IMR-90 (cell line): ENCODE measurements at regions not wholly inside any gene's neighbourhood (a gene's known extent, or its start where the extent isn't known, plus 50 kb on each side); places are given as distances from the start of the nearest gene placed in this dataset.

ENCODE experiments used
- ATAC-seq: fragments of 200-7000 bp; cut with Tn5 transposase; 2 replicates; pipeline ENCODE4 v1.9.1; 2020; ENCODE audit warnings: low read depth, mild to moderate bottlenecking, moderate library complexity
- BruUV-seq: library from RNA; stranded (reverse); fragments of 400-500 nt; replicated peaks from 2 replicates; lab custom pipeline; 2021; lab: Mats Ljungman, UMichigan
- CTCF ChIA-PET: fragments of 300-600 bp; formaldehyde crosslinking; extraction: SDS; loops from one replicate; lab custom pipeline; 2021; ENCODE audit warnings: antibody characterized with exemption; lab: Yijun Ruan, JAX
- POLR2A ChIA-PET: fragments of 300-600 bp; sonication (Branson Sonifier 250); formaldehyde crosslinking; loops from one replicate; lab custom pipeline; 2022; ENCODE audit warnings: antibody characterized with exemption; ENCODE audit not compliant: unreplicated experiment; lab: Charles Lee
- DNase-seq: peaks from one replicate; pipeline ENCODE4 v3.0.0; 2013
- H2AFZ ChIP-seq: replicated peaks from 2 replicates; pipeline ENCODE3; 2013; ENCODE audit warnings: low read length, mild to moderate bottlenecking; ENCODE audit not compliant: poor library complexity
- H2AK5ac ChIP-seq: 2 replicates; pipeline ENCODE4 v1.6.1; 2013; ENCODE audit warnings: low read depth, low read length, inconsistent platforms
- H2AK9ac ChIP-seq: replicated peaks from 2 replicates; pipeline ENCODE3; 2013; ENCODE audit warnings: mild to moderate bottlenecking, low read depth, low read length, moderate library complexity; ENCODE audit not compliant: poor library complexity
- H2BK120ac ChIP-seq: 2 replicates; pipeline ENCODE4 v1.6.1; 2013; ENCODE audit warnings: low read depth, low read length, inconsistent platforms
- H2BK15ac ChIP-seq: 3 replicates; pipeline ENCODE4 v1.6.1; 2013; ENCODE audit warnings: low read depth, low read length, inconsistent platforms
- H2BK20ac ChIP-seq: 2 replicates; pipeline ENCODE4 v1.6.1; 2013; ENCODE audit warnings: low read depth, mild to moderate bottlenecking, inconsistent platforms, low read length, moderate library complexity
- H2BK5ac ChIP-seq: 2 replicates; pipeline ENCODE4 v1.6.1; 2013; ENCODE audit warnings: mild to moderate bottlenecking, low read depth, low read length, inconsistent platforms; ENCODE audit not compliant: poor library complexity, severe bottlenecking
- H3K14ac ChIP-seq: replicated peaks from 2 replicates; pipeline ENCODE4 v1.6.1; 2013; ENCODE audit warnings: low read depth, low read length, inconsistent platforms
- H3K18ac ChIP-seq: 2 replicates; pipeline ENCODE4 v1.6.1; 2013; ENCODE audit warnings: low read depth, low read length, control low read depth
- H3K23ac ChIP-seq: 2 replicates; pipeline ENCODE4 v1.6.1; 2013; ENCODE audit warnings: low read depth, low read length, inconsistent platforms
- H3K27ac ChIP-seq: 2 replicates; pipeline ENCODE4 v1.5.1; 2013; ENCODE audit warnings: mild to moderate bottlenecking, control low read depth, low read length; ENCODE audit not compliant: insufficient read depth
- H3K27me3 ChIP-seq: 2 replicates; pipeline ENCODE4 v1.6.1; 2013; ENCODE audit warnings: low read length; ENCODE audit not compliant: control insufficient read depth, insufficient read depth
- H3K36me3 ChIP-seq: 2 replicates; pipeline ENCODE4 v1.6.1; 2013; ENCODE audit warnings: low read length, mixed read lengths; ENCODE audit not compliant: control insufficient read depth, insufficient read depth
- H3K4ac ChIP-seq: 2 replicates; pipeline ENCODE4 v1.6.1; 2013; ENCODE audit warnings: low read depth, low read length, inconsistent platforms
- H3K4me1 ChIP-seq: 2 replicates; pipeline ENCODE4 v1.6.1; 2013; ENCODE audit warnings: low read length, mixed read lengths; ENCODE audit not compliant: control insufficient read depth, insufficient read depth
- H3K4me2 ChIP-seq: 2 replicates; pipeline ENCODE4 v1.6.1; 2013; ENCODE audit warnings: low read depth, mild to moderate bottlenecking, control low read depth, low read length, moderate library complexity
- H3K4me3 ChIP-seq: 2 replicates; pipeline ENCODE4 v1.5.1; 2013; ENCODE audit warnings: low read depth, mild to moderate bottlenecking, control low read depth, low read length, moderate library complexity; ENCODE audit not compliant: insufficient read depth
- H3K56ac ChIP-seq: 2 replicates; pipeline ENCODE4 v1.6.1; 2013; ENCODE audit warnings: low read length, inconsistent platforms; ENCODE audit not compliant: insufficient read depth; ENCODE audit errors: extremely low read depth
- H3K79me1 ChIP-seq, 2 experiments: 2 replicates each; pipeline ENCODE4 v1.6.1; 2013; ENCODE audit warnings: low read length in 2 of 2, inconsistent platforms in 1 of 2, low read depth in 1 of 2
- H3K9ac ChIP-seq: 2 replicates; pipeline ENCODE4 v1.6.1; 2013; ENCODE audit warnings: low read depth, low read length, control low read depth
- H3K9me1 ChIP-seq: 2 replicates; pipeline ENCODE4 v1.6.1; 2013; ENCODE audit warnings: low read length, inconsistent platforms; ENCODE audit not compliant: insufficient read depth
- H3K9me3 ChIP-seq: 2 replicates; pipeline ENCODE4 v1.6.1; 2013; ENCODE audit warnings: low read length; ENCODE audit not compliant: control insufficient read depth, insufficient read depth
- H4K20me1 ChIP-seq: 2 replicates; pipeline ENCODE4 v1.6.1; 2013; ENCODE audit warnings: low read length, inconsistent platforms; ENCODE audit not compliant: insufficient read depth
- H4K5ac ChIP-seq: 2 replicates; pipeline ENCODE4 v1.6.1; 2013; ENCODE audit warnings: mild to moderate bottlenecking, low read depth, low read length, control low read depth
- H4K8ac ChIP-seq, 2 experiments: 2 replicates each; pipeline ENCODE4 v1.6.1; 2013; ENCODE audit warnings: low read depth in 2 of 2, low read length in 2 of 2, control low read depth in 1 of 2, inconsistent platforms in 1 of 2
- H4K91ac ChIP-seq: 2 replicates; pipeline ENCODE4 v1.6.1; 2013; ENCODE audit warnings: low read depth, low read length, inconsistent platforms; ENCODE audit not compliant: insufficient read depth
- BHLHE40 ChIP-seq: fragments of 150-350 bp; IDR thresholded peaks from 2 replicates; pipeline ENCODE4 v1.6.1; 2016; ENCODE audit warnings: mild to moderate bottlenecking, low read depth, low read length
- CEBPB ChIP-seq: IDR thresholded peaks from 2 replicates; pipeline ENCODE4 v1.6.1; 2012; ENCODE audit warnings: low read depth, low read length, improper control_type of control experiment
- MAZ ChIP-seq: IDR thresholded peaks from 2 replicates; pipeline ENCODE4 v1.6.1; 2012; ENCODE audit warnings: low read depth, mild to moderate bottlenecking, low read length, improper control_type of control experiment, moderate library complexity, borderline replicate concordance
- MXI1 ChIP-seq: IDR thresholded peaks from 2 replicates; pipeline ENCODE4 v1.6.1; 2012; ENCODE audit warnings: low read depth, mild to moderate bottlenecking, low read length, moderate library complexity, borderline replicate concordance
- WGBS, 2 experiments: methylation state at CpG; one replicate each; pipeline versions ENCODE4 v1.1.5 to v1.1.7; 2013; ENCODE audit warnings: missing lambda C conversion rate in 2 of 2; ENCODE audit not compliant: insufficient read length in 1 of 2; ENCODE audit errors: extremely low coverage in 2 of 2; 5-methylcytosine and 5-hydroxymethylcytosine counted together
- dilution Hi-C: fragments of 300-500 bp; cut with HindIII; formaldehyde crosslinking; loops from one replicate; pipeline ENCODE4 v1.14.3; 2018; ENCODE audit warnings: low sequenced_read_pairs; ENCODE audit not compliant: unreplicated experiment
- in situ Hi-C: fragments of 300-500 bp; cut with MboI; formaldehyde crosslinking; loops from 3 replicates; pipeline ENCODE4 v1.14.3; 2019; ENCODE audit warnings: low sequenced_read_pairs, inconsistent platforms, mixed read lengths
- intact Hi-C: fragments of 100-400 bp; cut with micrococcal nuclease; formaldehyde crosslinking; loops from 2 replicates; pipeline ENCODE4 v1.10.0; 2022
- TF ChIP-seq, protein P1 (sequence below): fragments of 150-350 bp; IDR thresholded peaks from 2 replicates; pipeline ENCODE4 v1.6.1; 2016; ENCODE audit warnings: low read depth, mild to moderate bottlenecking, low read length, moderate library complexity, borderline replicate concordance

DNA sequence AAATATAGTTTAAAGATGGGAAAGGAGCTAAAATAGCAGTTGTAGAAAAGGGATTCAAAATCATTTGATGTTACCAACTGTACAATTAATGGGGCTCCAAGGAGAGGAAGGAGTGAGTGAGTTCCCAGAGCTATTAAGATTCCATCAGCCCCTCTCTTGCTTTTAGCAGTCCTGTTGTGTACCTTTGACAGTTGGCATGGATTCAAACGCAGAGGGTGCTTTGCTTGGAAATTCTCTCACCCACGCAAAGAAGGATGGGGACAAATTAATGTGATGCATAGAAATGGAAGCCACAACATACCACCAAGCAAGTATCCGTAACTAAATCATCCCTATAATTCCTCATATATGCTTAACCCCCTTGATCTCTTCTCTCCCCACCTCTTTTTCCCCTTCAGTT, 461.3 kb downstream of the EBF1 start:
- no peak overlapping the region for H2BK15ac ChIP-seq
- no peak overlapping the region for H3K14ac ChIP-seq
- H2AK9ac ChIP-seq, result no peak overlapping the region
- H3K56ac ChIP-seq, result no peak overlapping the region
- no peak overlapping the region for H2BK5ac ChIP-seq
- H3K27me3 ChIP-seq, result no peaks in the 10 kb centered on the region
- WGBS, 2 experiments, result no CpG with 5 or more reads among the region's 3 CpGs
- H4K91ac ChIP-seq, result no peak overlapping the region
- dilution Hi-C loops (no loop called here), in situ Hi-C loops (no loop called here), intact Hi-C loops (no loop called here)
- ATAC-seq, result no peak
- H3K4me1 ChIP-seq, result no peaks in the 10 kb centered on the region
- no peak overlapping the region for H4K5ac ChIP-seq
- H3K9me3 ChIP-seq, result no peaks in the 10 kb centered on the region
- no peak overlapping the region for H2AFZ ChIP-seq
- no peaks in the 10 kb centered on the region for H4K20me1 ChIP-seq
- H3K4ac ChIP-seq, result no peak overlapping the region
- no peaks in the 10 kb centered on the region for H3K36me3 ChIP-seq
- no peak overlapping the region for H3K23ac ChIP-seq
- H4K8ac ChIP-seq, result no peak overlapping the region
- no peak overlapping the region for H3K4me2 ChIP-seq
- H3K18ac ChIP-seq, result no peak overlapping the region
- TF ChIP-seq, protein P1, sequence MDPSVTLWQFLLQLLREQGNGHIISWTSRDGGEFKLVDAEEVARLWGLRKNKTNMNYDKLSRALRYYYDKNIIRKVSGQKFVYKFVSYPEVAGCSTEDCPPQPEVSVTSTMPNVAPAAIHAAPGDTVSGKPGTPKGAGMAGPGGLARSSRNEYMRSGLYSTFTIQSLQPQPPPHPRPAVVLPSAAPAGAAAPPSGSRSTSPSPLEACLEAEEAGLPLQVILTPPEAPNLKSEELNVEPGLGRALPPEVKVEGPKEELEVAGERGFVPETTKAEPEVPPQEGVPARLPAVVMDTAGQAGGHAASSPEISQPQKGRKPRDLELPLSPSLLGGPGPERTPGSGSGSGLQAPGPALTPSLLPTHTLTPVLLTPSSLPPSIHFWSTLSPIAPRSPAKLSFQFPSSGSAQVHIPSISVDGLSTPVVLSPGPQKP, result no peak
- TF ChIP-seq MXI1 (no peak), MAZ (no peak), CEBPB (no peak), BHLHE40 (no peak)
- H3K9me1 ChIP-seq, result no peaks in the 10 kb centered on the region
- no peak overlapping the region for H2BK20ac ChIP-seq
- BruUV-seq, result no TSS peak
- no peak overlapping the region for H3K4me3 ChIP-seq
- no peak overlapping the region for H3K9ac ChIP-seq
- H2AK5ac ChIP-seq, result no peak overlapping the region
- no peak overlapping the region for H2BK120ac ChIP-seq
- no peak overlapping the region for H3K27ac ChIP-seq
- POLR2A ChIA-PET, result no interaction called here
- CTCF ChIA-PET, result no interaction called here
- DNase-seq, result no peak
- no peaks in the 10 kb centered on the region for H3K79me1 ChIP-seq
